Muscle of arm (tissue), 1 donor: ENCODE measurements at regions not wholly inside any gene's neighbourhood (a gene's known extent, or its start where the extent isn't known, plus 50 kb on each side); places are given as distances from the start of the nearest gene placed in this dataset.

Experiments
- DNase-seq: peaks from one replicate; pipeline ENCODE4 v3.0.0-alpha.2; 2013

DNA sequence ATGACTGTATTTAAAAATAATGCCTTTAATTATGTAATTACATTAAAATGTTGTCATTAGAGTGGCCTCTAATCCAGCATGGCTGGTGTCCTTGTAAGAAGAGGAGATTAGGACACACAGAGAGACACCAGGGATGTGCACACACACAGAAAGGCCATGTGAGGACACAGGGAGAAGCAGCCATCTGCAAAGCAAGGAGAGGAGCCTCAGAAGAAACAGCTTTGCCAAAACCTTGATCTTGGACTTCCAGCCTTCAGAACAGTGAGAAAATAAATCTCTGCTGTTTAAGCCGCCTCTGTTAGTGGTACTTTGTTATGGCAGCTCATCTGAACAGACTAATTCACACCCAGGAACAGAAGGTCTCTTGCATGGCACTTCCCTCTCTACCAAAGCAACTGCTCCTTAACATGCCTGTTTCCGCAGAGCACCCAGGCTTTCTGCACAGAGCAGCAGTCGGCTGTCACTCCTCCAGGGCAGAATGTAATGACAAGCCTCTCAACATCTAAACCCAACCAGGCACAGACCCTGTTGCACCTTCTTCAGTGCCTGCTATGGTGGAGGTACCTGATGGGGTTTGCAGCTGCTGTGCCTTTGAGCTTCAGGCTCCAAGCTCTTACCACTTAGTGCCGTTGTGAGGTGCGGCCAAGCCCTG, 377.7 kb downstream of the TDRD15 start:
- no peak for DNase-seq

DNA sequence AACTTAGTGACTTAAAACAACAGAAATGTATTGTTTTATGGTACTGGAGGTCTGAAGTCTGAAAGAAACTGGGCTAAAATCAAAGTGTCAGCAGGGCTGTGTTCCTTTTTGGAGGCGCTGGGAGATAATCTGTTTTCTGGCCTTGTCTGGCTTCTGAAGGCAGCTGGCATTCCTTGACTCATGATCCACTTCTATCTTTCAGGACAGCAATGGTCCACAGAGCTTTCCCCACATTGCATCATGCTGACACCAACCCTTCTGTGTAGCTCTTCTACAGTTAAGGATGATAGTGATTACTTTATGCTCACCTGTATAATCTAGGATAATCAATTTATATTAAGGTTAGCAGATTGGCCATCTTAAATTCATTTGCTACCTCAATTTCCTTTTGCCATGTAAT, 392.1 kb downstream of the TDRD15 start:
- DNase-seq, result no peak

- DNase-seq, result no peak
Observed at GRCh38 chr2:21519412-21519811, 395.6 kb downstream of the TDRD15 start.

GRCh38 chr2:21519821-21520220, 396.1 kb downstream of the TDRD15 start:
- no peak for DNase-seq

DNA sequence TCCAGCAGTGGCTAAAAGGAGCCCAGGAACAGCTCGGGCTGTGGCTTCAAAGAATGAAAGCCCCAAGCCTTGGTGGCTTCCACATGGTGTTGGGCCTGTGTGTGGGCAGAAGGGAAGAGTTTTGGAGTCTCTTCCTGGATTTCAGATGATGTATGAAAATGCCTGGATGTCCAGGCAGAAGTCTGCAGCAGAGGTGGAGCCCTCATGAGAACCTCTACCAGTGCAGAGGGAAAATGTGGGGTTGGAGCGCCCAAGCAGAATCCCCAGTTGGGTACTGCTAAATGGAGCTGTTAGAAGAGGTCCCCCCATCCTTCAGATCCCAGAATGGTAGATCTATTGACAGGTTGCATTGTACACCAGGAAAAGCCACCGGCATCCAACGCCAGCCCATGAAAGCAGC, 412.1 kb downstream of the TDRD15 start:
- no peak for DNase-seq

GRCh38 chr2:21539685-21540084, 415.9 kb downstream of the TDRD15 start:
- DNase-seq, result no peak

DNA sequence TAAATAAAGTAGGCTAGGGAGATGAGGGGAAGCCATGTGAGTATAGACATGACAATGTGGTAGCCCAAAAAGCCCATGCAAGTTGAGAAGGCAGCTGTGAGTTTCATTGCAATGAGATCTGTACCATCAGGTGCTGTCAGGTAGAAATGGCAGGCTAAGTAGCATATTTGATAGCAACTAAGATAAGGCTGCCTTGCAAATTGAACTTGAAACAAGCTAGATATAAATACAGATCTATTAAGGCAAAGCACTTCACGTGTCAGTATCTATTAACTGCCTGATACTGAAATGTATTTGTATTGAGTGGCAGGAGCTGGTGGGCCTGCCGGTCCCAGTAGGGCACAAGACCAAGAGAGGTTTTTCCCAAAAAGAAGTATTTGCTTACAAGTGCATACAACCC, 419.9 kb downstream of the TDRD15 start:
- DNase-seq, result no peak

- DNase-seq, result no peak
Observed at GRCh38 chr2:21544392-21544791, 420.6 kb downstream of the TDRD15 start.

GRCh38 chr2:21552981-21553380, 429.2 kb downstream of the TDRD15 start:
- DNase-seq, result no peak

DNA sequence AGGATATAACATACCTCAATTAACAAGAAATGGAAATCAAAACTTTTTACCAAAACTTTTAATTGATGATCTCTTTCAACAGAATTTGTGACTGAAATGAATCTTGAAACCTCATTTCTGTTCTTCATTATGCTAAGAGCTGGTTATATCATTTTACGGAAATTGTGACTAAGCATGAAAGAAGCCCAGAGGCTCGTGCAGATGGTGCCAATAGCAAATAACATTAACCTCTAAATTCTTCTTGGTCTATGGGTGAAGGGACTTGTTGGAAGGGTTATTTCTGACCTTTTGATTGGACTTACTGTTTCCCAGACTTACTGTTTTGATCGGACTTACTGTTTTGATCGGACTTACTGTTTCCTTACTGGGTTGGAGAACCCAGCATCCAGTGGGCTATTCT, 435.6 kb downstream of the TDRD15 start:
- DNase-seq, result no peak

DNA sequence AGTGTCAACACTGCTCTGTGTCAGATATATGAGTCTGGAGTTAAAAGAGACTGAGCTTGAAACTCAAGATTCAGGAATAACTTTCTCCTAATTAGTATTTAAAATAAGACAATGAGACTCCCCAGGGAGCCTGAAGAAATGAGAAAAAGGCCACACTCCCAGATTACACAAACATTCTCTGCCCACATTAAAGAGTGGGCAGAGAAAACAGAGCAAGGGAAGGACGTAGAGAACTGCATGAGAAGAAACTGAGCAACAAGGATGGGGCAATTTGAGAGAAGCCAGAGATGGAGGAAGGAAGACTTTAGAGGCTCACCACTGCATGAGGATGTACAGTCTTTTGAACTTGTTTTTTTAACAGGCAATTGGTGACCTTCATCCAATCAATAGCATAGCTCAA, 438.2 kb downstream of the TDRD15 start:
- no peak for DNase-seq

- no peak for DNase-seq
Observed at GRCh38 chr2:21567395-21567794, 443.6 kb downstream of the TDRD15 start.

DNA sequence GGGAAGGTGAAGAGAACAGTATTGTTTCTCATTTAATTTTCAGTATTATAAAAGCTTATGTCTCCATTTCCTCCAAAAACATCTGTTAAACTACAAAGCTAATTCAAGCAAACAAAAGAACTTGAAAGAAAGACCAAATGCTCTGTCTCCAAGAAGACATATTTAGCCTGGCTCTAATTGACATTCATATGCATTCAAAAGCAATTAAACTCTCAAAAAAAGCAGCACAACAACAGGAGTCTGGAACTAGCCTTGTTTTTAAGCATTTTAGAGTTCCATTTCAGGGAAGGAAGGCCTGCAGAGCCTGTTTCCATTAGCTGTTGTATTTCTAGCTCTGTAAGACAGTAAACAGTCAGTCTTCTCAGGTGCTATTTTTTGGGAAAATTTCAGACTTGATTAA, 447.9 kb downstream of the TDRD15 start:
- no peak for DNase-seq

DNA sequence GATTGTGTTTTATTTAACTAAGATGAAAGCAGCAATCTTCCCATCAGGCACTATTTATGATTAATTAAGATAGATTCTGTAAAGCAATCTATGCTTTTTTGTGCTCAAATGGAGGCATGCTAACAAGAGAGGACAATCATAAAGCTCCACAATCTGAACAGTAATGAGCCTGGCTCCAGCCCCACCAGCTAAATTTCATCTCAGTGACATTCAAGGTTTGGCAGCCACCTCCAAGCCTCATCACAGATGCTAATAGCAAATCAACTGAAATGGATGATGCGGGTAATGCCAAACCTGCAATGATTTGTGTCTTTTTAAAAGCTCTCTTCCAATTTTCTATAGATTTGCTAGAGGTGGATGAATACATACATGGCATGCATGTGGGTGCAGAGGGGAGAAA, 456.6 kb downstream of the TDRD15 start:
- DNase-seq, result no peak

GRCh38 chr2:21585881-21586280, 462.1 kb downstream of the TDRD15 start:
- DNase-seq, result no peak

GRCh38 chr2:21590026-21590690, 466.4 kb downstream of the TDRD15 start:
- DNase-seq, result no peak

- DNase-seq, result no peak
Observed at GRCh38 chr2:21591926-21592325, 468.2 kb downstream of the TDRD15 start.

DNA sequence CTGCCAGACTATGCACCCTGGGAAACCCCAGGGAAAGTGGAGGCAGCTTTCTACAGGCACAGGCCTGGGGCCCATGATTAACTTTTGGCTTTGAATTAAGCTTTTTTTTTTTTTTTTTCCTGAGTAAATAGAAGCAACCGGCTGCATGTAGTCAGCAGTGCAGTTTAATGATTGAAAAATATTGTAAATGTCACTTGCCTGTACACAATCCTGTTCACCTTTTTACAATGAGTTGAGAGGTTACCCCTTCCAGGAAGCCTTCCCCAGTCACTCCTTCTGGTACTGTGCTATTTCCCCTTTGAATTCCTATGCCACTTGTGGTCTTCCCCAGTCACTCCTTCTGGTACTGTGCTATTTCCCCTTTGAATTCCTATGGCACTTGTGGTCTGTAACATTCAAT, 475.6 kb downstream of the TDRD15 start:
- no peak for DNase-seq

GRCh38 chr2:21602789-21603188, 479.0 kb downstream of the TDRD15 start:
- no peak for DNase-seq

- no peak for DNase-seq
Observed at GRCh38 chr2:21607572-21607971, 483.8 kb downstream of the TDRD15 start.

- DNase-seq, result no peak
Observed at GRCh38 chr2:21610304-21610703, 486.5 kb downstream of the TDRD15 start.

DNA sequence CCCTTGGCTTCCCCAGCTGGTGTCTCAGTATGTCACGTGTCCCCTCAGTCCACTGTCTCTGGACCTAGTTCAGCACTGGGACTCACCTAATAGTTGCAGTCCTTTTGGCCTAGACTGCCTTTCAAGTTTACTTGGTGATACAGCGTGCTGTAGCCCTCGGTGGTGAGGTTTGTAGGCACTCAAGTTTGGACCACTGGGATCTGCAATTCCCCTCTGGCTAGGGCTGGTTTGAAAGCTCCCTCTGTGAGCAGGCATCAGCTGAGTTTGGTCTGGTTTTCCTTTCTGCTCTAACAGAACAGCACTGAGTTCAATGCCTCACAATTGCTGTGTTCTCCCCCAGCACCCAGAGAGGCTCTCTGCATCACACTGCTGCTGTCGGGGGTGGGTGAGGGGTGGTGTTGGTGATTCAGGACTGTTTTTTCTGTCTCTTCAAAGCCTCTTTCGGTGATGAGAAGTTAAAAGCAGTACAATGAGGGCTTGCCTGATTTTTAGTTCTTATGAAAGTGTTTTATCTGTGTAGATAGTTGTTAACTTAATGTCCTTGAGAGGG, 494.2 kb downstream of the TDRD15 start:
- DNase-seq, result no peak

DNA sequence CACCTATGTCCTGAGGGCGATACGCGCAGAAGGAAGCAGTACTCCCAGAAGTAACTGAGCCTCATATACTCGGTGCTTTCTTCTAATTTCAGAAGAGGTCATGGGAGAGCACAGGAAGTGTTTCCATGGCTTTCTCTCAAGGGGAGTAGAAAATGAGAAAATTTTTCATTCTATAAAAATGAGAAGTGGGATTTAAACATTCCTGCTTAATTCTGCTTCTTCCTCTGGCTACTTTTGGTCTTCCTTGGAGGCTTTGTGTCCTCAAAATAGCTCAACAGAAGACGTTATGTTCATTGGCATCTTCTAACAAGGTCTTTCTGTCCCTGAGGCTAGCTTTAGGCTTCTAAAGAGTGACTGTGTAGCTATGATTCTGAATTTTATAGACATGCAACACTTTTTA, 497.0 kb downstream of the TDRD15 start:
- DNase-seq, result no peak

- peak; percentile 22 for DNase-seq
Observed at GRCh38 chr2:21627938-21628337, 504.2 kb downstream of the TDRD15 start.
